ENCODE measurements at regions not wholly inside any gene's neighbourhood (a gene's known extent, or its start where the extent isn't known, plus 50 kb on each side); places are given as distances from the start of the nearest gene placed in this dataset.

- no peak for DNase-seq
- no peak for ATAC-seq
- no peak for TF ChIP-seq CTCF (IDR thresholded peaks at IDR 0.05)
- no peak overlapping the region for H3K4me3 ChIP-seq
- H3K9me3 ChIP-seq, result no peaks in the 10 kb centered on the region
- H3K27ac ChIP-seq, result no peak overlapping the region
- WGBS, 2 donors, result 94 to 95% methylated on average over 5 of the region's 5 CpGs
- intact Hi-C loops (cut with DNase I), result no loop called here
- FAIRE-seq, result no peak
- H3K4me1 ChIP-seq, result no peaks in the 10 kb centered on the region
- H3K36me3 ChIP-seq, result no peaks in the 10 kb centered on the region
- no peaks in the 10 kb centered on the region for H3K27me3 ChIP-seq
Observed at GRCh38 chr16:54405478-54405877, 118.9 kb upstream of the IRX3 start.

- Histone ChIP-seq H3K36me3 (no peaks in the 10 kb centered on the region), H3K27me3 (no peaks in the 10 kb centered on the region), H3K4me1 (no peaks in the 10 kb centered on the region), H3K27ac (no peak overlapping the region), H3K4me3 (no peak overlapping the region), H3K9me3 (no peaks in the 10 kb centered on the region)
- DNase-seq (no peak), ATAC-seq (no peak), FAIRE-seq (no peak)
- intact Hi-C loops (cut with DNase I), result no loop called here
- TF ChIP-seq CTCF (IDR thresholded peaks at IDR 0.05), result no peak
- 67 to 78% methylated on average over 2 of the region's 2 CpGs for WGBS, 2 donors
Observed at GRCh38 chr16:54403580-54403979, 117.0 kb upstream of the IRX3 start.

- DNase-seq, result no peak
- no peak overlapping the region for H3K27ac ChIP-seq
- WGBS, 2 donors, result 74 to 76% methylated on average over 5 of the region's 5 CpGs
- FAIRE-seq, result no peak
- no peaks in the 10 kb centered on the region for H3K4me1 ChIP-seq
- H3K36me3 ChIP-seq, result no peaks in the 10 kb centered on the region
- no peak for TF ChIP-seq CTCF (IDR thresholded peaks at IDR 0.05)
- H3K27me3 ChIP-seq, result no peaks in the 10 kb centered on the region
- no peak for ATAC-seq
- intact Hi-C loops (cut with DNase I), result no loop called here
- no peaks in the 10 kb centered on the region for H3K9me3 ChIP-seq
- H3K4me3 ChIP-seq, result no peak overlapping the region
Observed at GRCh38 chr16:54402873-54403272, 116.3 kb upstream of the IRX3 start.

GRCh38 chr16:54402270-54402669 lies 115.7 kb upstream of the IRX3 start:
- 80 to 81% methylated on average over 4 of the region's 4 CpGs for WGBS, 2 donors
- Histone ChIP-seq H3K27ac (no peak overlapping the region), H3K36me3 (no peaks in the 10 kb centered on the region), H3K9me3 (no peaks in the 10 kb centered on the region), H3K27me3 (no peaks in the 10 kb centered on the region), H3K4me3 (no peak overlapping the region), H3K4me1 (no peaks in the 10 kb centered on the region)
- DNase-seq (no peak), FAIRE-seq (no peak), ATAC-seq (no peak)
- intact Hi-C loops (cut with DNase I), result no loop called here
- no peak for TF ChIP-seq CTCF (IDR thresholded peaks at IDR 0.05)

DNA sequence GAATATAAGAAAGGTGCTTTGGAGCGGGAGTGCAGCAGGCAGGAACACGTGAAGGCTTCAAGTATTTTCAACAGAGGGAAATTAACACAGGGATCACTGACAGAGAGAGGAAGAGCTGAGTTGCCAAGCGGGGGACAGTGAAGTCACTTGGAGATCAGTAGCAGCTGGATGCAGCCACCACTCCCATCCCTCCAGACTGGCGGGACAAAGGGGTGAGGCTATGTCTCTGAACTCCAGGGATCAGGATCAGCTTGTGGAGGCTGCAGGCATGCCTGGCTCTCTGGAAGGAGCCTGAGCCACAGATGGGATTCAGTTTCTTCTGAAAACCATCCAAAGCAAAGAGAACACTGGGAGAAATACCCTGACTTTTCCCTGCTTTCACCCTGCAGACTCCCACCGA lies 113.7 kb upstream of the IRX3 start:
- intact Hi-C loops (cut with DNase I), result no loop called here
- no peak for TF ChIP-seq CTCF (IDR thresholded peaks at IDR 0.05)
- DNase-seq (no peak), FAIRE-seq (no peak), ATAC-seq (no peak)
- Histone ChIP-seq H3K4me1 (no peaks in the 10 kb centered on the region), H3K27me3 (no peaks in the 10 kb centered on the region), H3K9me3 (no peaks in the 10 kb centered on the region), H3K36me3 (no peaks in the 10 kb centered on the region), H3K4me3 (no peak overlapping the region), H3K27ac (no peak overlapping the region)
- WGBS, 2 donors, result 72 to 76% methylated on average over 5 of the region's 5 CpGs
